Endodermal cell (in vitro differentiated cells): ENCODE measurements at regions not wholly inside any gene's neighbourhood (a gene's known extent, or its start where the extent isn't known, plus 50 kb on each side); places are given as distances from the start of the nearest gene placed in this dataset.
"Not testable (repeated sequence)": the region's sequence is repeated elsewhere in the genome, so short reads cannot be mapped to it uniquely, and the experiment has no call there.

Experiments
- DNase-seq: peaks from one replicate; pipeline ENCODE4 v3.0.0-alpha.2; 2017
- H3K27ac ChIP-seq: 2 replicates; pipeline ENCODE4 v1.5.1; 2013; ENCODE audit warnings: mild to moderate bottlenecking, low read depth, low read length, moderate library complexity
- H3K27me3 ChIP-seq: 2 replicates; pipeline ENCODE4 v1.6.1; 2013; ENCODE audit warnings: mild to moderate bottlenecking, low read length, moderate library complexity; ENCODE audit not compliant: insufficient read depth, control insufficient read depth, poor library complexity, severe bottlenecking
- H3K36me3 ChIP-seq: 2 replicates; pipeline ENCODE4 v1.7.0; 2013; ENCODE audit warnings: mild to moderate bottlenecking, low read length, moderate library complexity; ENCODE audit not compliant: control insufficient read depth, insufficient read depth
- H3K4me1 ChIP-seq: one replicate; pipeline ENCODE4 v1.7.0; 2013; ENCODE audit warnings: low read length; ENCODE audit not compliant: control insufficient read depth, insufficient read depth
- H3K4me3 ChIP-seq: 2 replicates; pipeline ENCODE4 v1.5.1; 2013; ENCODE audit warnings: mild to moderate bottlenecking, low read length, moderate library complexity
- H3K9ac ChIP-seq: 2 replicates; pipeline ENCODE4 v1.6.1; 2013; ENCODE audit warnings: mild to moderate bottlenecking, low read length, moderate library complexity; ENCODE audit not compliant: poor library complexity, severe bottlenecking; ENCODE audit errors: extremely low read depth
- H3K9me3 ChIP-seq: 2 replicates; pipeline ENCODE4 v1.6.1; 2013; ENCODE audit warnings: mild to moderate bottlenecking, low read length, moderate library complexity; ENCODE audit not compliant: control insufficient read depth
- H3K27ac Mint-ChIP-seq: 2 replicates; pipeline ENCODE4 v1.8.0; 2020; ENCODE audit warnings: mixed read lengths
- H3K27me3 Mint-ChIP-seq: 2 replicates; pipeline ENCODE4 v1.8.0; 2021; ENCODE audit warnings: mild to moderate bottlenecking, mixed read lengths; ENCODE audit not compliant: insufficient read depth
- H3K36me3 Mint-ChIP-seq: 2 replicates; pipeline ENCODE4 v1.8.0; 2020; ENCODE audit warnings: low read depth, mixed read lengths
- H3K4me1 Mint-ChIP-seq: 2 replicates; pipeline ENCODE4 v1.8.0; 2020; ENCODE audit warnings: mixed read lengths
- H3K4me3 Mint-ChIP-seq: 2 replicates; pipeline ENCODE4 v1.8.0; 2020; ENCODE audit warnings: mild to moderate bottlenecking, moderate library complexity, mixed read lengths
- H3K9me3 Mint-ChIP-seq: 2 replicates; pipeline ENCODE4 v1.8.0; 2020; ENCODE audit warnings: mild to moderate bottlenecking, mixed read lengths
- WGBS, 2 experiments: methylation state at CpG; one replicate each; pipeline versions ENCODE4 v1.1.5 to v1.1.7; 2013; ENCODE audit warnings: missing lambda C conversion rate in 2 of 2, mixed read lengths in 1 of 2; ENCODE audit not compliant: insufficient coverage in 1 of 2, insufficient read length in 1 of 2; 5-methylcytosine and 5-hydroxymethylcytosine counted together

- not testable (repeated sequence) for H3K27me3 Mint-ChIP-seq, H3K4me1 Mint-ChIP-seq, DNase-seq, H3K36me3 ChIP-seq, H3K9ac ChIP-seq, H3K4me3 Mint-ChIP-seq, H3K27me3 ChIP-seq, H3K4me3 ChIP-seq, H3K27ac ChIP-seq, H3K36me3 Mint-ChIP-seq, H3K27ac Mint-ChIP-seq, H3K4me1 ChIP-seq
- peaks cover 63% of the 10 kb centered on the region for H3K9me3 ChIP-seq
- H3K9me3 Mint-ChIP-seq, result peaks cover 31% of the 10 kb centered on the region
- 77% methylated on average over 1 of the region's 1 CpG; no CpG with 5 or more reads in 1 of the 2 experiments for WGBS, 2 experiments
These were observed 314.3 kb downstream of the GOLGA6L6 start for GRCh38 chr15:20227119-20227853.

- not testable (repeated sequence) for H3K4me1 Mint-ChIP-seq, H3K27me3 Mint-ChIP-seq, H3K4me3 Mint-ChIP-seq, DNase-seq, H3K36me3 ChIP-seq, H3K27me3 ChIP-seq, H3K27ac ChIP-seq, H3K4me1 ChIP-seq, H3K27ac Mint-ChIP-seq, H3K36me3 Mint-ChIP-seq, H3K9ac ChIP-seq, H3K4me3 ChIP-seq
- peaks cover 39% of the 10 kb centered on the region for H3K9me3 Mint-ChIP-seq
- peaks cover 68% of the 10 kb centered on the region for H3K9me3 ChIP-seq
- WGBS, 2 experiments, result 57% methylated on average over 1 of the region's 2 CpGs; no CpG with 5 or more reads in 1 of the 2 experiments
These were observed 315.1 kb downstream of the GOLGA6L6 start for GRCh38 chr15:20226531-20226930.

GRCh38 chr15:20221063-20221462 is 320.5 kb downstream of the GOLGA6L6 start:
- H3K9me3 Mint-ChIP-seq, result peaks cover 51% of the 10 kb centered on the region
- H3K4me1 ChIP-seq, H3K36me3 Mint-ChIP-seq, H3K36me3 ChIP-seq, H3K27ac Mint-ChIP-seq, H3K27me3 ChIP-seq, H3K4me1 Mint-ChIP-seq, H3K9ac ChIP-seq, DNase-seq, H3K4me3 Mint-ChIP-seq, H3K27me3 Mint-ChIP-seq, H3K27ac ChIP-seq: not testable (repeated sequence)
- WGBS, 2 experiments, result 66 to 69% methylated on average over 2 to 4 of the region's 4 CpGs
- Histone ChIP-seq H3K4me3 (peak overlapping the region; percentile 23), H3K9me3 (peaks cover 69% of the 10 kb centered on the region)

DNA sequence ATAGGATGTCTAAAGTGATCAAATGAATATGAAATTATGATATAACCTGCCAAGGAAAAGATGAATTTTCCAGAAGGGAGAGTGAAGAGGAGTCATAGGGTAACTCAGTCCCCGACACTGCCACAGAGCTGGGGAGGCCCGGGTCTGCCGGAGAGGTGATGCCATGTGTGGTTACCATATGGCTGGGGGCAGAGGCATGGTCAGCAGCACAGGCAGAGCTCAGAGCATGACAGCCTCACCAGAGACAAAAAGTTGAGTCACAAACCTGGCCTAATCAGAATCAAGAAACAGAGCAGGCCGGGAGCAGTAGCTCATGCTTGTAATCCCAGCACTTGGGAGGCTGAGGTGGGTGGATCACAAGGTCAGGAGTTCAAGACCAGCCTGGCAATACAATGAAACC is 322.4 kb downstream of the GOLGA6L6 start:
- H3K36me3 Mint-ChIP-seq, H3K27me3 ChIP-seq, DNase-seq, H3K9ac ChIP-seq, H3K4me1 Mint-ChIP-seq, H3K36me3 ChIP-seq, H3K27ac Mint-ChIP-seq, H3K4me3 Mint-ChIP-seq, H3K27ac ChIP-seq, H3K4me1 ChIP-seq, H3K27me3 Mint-ChIP-seq: not testable (repeated sequence)
- 81 to 82% methylated on average over 4 of the region's 4 CpGs for WGBS, 2 experiments
- Histone ChIP-seq H3K4me3 (peak overlapping the region; percentile 53), H3K9me3 (peaks cover 65% of the 10 kb centered on the region)
- peaks cover 51% of the 10 kb centered on the region for H3K9me3 Mint-ChIP-seq

DNA sequence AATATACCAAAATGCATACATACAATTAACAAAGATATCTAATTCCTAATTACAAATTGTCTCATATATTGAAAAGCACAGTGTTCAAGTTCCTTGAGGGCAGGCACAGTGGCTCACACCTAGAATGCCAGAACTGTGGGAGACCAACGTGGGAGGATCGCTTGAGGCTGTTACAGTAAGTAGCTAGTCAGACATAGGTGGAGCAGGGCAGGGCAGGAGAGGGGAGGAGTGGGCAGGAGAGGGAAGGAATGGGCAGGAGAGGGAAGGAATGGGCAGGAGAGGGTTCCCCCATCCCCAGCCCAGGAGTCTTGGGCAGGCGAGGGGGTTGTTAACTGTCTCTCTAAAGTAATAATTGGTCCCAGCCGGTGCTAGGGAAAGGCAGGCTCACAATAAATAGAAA is 325.9 kb downstream of the GOLGA6L6 start:
- H3K4me3 ChIP-seq, H3K27me3 ChIP-seq, DNase-seq, H3K9ac ChIP-seq, H3K27me3 Mint-ChIP-seq, H3K4me1 ChIP-seq, H3K4me3 Mint-ChIP-seq, H3K27ac Mint-ChIP-seq, H3K36me3 Mint-ChIP-seq, H3K4me1 Mint-ChIP-seq, H3K36me3 ChIP-seq, H3K27ac ChIP-seq: not testable (repeated sequence)
- 55 to 83% methylated on average over 2 to 4 of the region's 4 CpGs for WGBS, 2 experiments
- peaks cover 70% of the 10 kb centered on the region for H3K9me3 ChIP-seq
- peaks cover 29% of the 10 kb centered on the region for H3K9me3 Mint-ChIP-seq

GRCh38 chr15:20214101-20214500 is 327.5 kb downstream of the GOLGA6L6 start:
- H3K36me3 Mint-ChIP-seq, H3K27ac ChIP-seq, H3K27me3 Mint-ChIP-seq, H3K36me3 ChIP-seq, H3K27ac Mint-ChIP-seq, H3K4me3 ChIP-seq, DNase-seq, H3K27me3 ChIP-seq, H3K4me3 Mint-ChIP-seq, H3K4me1 ChIP-seq, H3K9ac ChIP-seq, H3K4me1 Mint-ChIP-seq: not testable (repeated sequence)
- 67 to 84% methylated on average over 1 of the region's 1 CpG for WGBS, 2 experiments
- peaks cover 76% of the 10 kb centered on the region for H3K9me3 ChIP-seq
- peaks cover 14% of the 10 kb centered on the region for H3K9me3 Mint-ChIP-seq

DNA sequence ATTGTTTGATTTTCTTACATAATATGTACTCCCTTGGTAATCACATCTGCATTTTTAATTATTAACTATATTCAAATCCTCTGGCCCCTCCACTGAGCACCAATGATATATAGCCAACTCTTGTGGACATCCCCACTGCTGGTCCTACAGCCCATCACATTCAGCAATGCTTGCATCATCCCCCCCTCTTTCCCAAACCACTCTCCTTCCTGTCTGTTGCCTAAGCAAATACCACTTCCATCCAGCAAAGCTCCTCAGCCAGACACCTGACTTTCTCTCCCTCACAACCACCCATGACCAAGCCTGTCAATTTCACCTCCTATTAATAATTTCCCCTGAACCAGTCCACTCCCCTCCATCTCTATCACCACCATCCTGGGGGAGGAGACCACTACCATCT is 330.1 kb downstream of the GOLGA6L6 start:
- H3K27ac Mint-ChIP-seq, H3K4me1 Mint-ChIP-seq, DNase-seq, H3K27me3 ChIP-seq, H3K36me3 Mint-ChIP-seq, H3K4me1 ChIP-seq, H3K4me3 Mint-ChIP-seq, H3K9ac ChIP-seq, H3K27ac ChIP-seq, H3K27me3 Mint-ChIP-seq, H3K36me3 ChIP-seq, H3K4me3 ChIP-seq: not testable (repeated sequence)
- H3K9me3 ChIP-seq, result peaks cover 75% of the 10 kb centered on the region
- peaks cover 20% of the 10 kb centered on the region for H3K9me3 Mint-ChIP-seq
